Fibroblast of lung (primary cell): ENCODE measurements at regions not wholly inside any gene's neighbourhood (a gene's known extent, or its start where the extent isn't known, plus 50 kb on each side); places are given as distances from the start of the nearest gene placed in this dataset.
"Not testable (repeated sequence)": the region's sequence is repeated elsewhere in the genome, so short reads cannot be mapped to it uniquely, and the experiment has no call there.

Experiments used
- DNase-seq, 2 donors: peaks; one replicate each; pipeline versions ENCODE4 v3.0.0 to v3.0.0-alpha.2; 2010; ENCODE audit warnings: low read depth in 2 of 2
- H2AFZ ChIP-seq: 2 replicates; pipeline ENCODE4 v1.5.1; 2012; ENCODE audit warnings: low read length, control low read depth, inconsistent platforms
- H3K27ac ChIP-seq: 2 replicates; pipeline ENCODE4 v1.5.1; 2011; ENCODE audit warnings: low read length, control low read depth; ENCODE audit not compliant: insufficient read depth
- H3K27me3 ChIP-seq: 2 replicates; pipeline ENCODE4 v1.5.1; 2011; ENCODE audit warnings: mild to moderate bottlenecking, low read length; ENCODE audit not compliant: control insufficient read depth, insufficient read depth
- H3K36me3 ChIP-seq: 2 replicates; pipeline ENCODE4 v1.5.1; 2011; ENCODE audit warnings: low read length; ENCODE audit not compliant: control insufficient read depth, insufficient read depth
- H3K4me1 ChIP-seq: 2 replicates; pipeline ENCODE4 v1.5.1; 2011; ENCODE audit warnings: low read length; ENCODE audit not compliant: control insufficient read depth, insufficient read depth; ENCODE audit errors: extremely low read depth
- H3K4me2 ChIP-seq: 2 replicates; pipeline ENCODE4 v1.5.1; 2011; ENCODE audit warnings: low read length, control low read depth; ENCODE audit not compliant: insufficient read depth; ENCODE audit errors: extremely low read depth
- H3K4me3 ChIP-seq, 4 experiments: fragments of 200-600 bp in 1 of 4; sonication (generic) in 1 of 4; replicated peaks in 1 of 4; 2 replicates each; pipeline ENCODE4 v1.5.1; 2011 to 2016; ENCODE audit warnings: low read length in 4 of 4, low read depth in 3 of 4, mild to moderate bottlenecking in 3 of 4, control low read depth in 2 of 4, inconsistent platforms in 1 of 4, mixed read lengths in 1 of 4; ENCODE audit not compliant: insufficient read depth in 1 of 4; ENCODE audit errors: control extremely low read depth in 1 of 4
- H3K79me2 ChIP-seq: 2 replicates; pipeline ENCODE4 v1.5.1; 2012; ENCODE audit warnings: mild to moderate bottlenecking, low read length, inconsistent platforms; ENCODE audit not compliant: control insufficient read depth, insufficient read depth
- H3K9ac ChIP-seq: 2 replicates; pipeline ENCODE4 v1.5.1; 2011; ENCODE audit warnings: mild to moderate bottlenecking, low read length, control low read depth; ENCODE audit not compliant: insufficient read depth
- H3K9me3 ChIP-seq: 2 replicates; pipeline ENCODE4 v1.5.1; 2012; ENCODE audit warnings: low read depth, low read length; ENCODE audit not compliant: control insufficient read depth, insufficient read depth
- H4K20me1 ChIP-seq: 2 replicates; pipeline ENCODE4 v1.5.1; 2011; ENCODE audit warnings: low read length; ENCODE audit not compliant: control insufficient read depth, insufficient read depth; ENCODE audit errors: extremely low read depth
- EZH2 ChIP-seq: IDR thresholded peaks from 2 replicates; pipeline ENCODE4 v1.5.1; 2012; ENCODE audit warnings: low read length, control low read depth, mild to moderate bottlenecking; ENCODE audit errors: missing control alignments
- TF ChIP-seq, protein P1 (sequence below), 2 donors: IDR thresholded peaks in 1 of 2; conservative IDR thresholded peaks in 1 of 2; 1 replicate in 1 of 2; 2 replicates in 1 of 2; pipeline ENCODE4 v1.5.1; 2011 to 2012; ENCODE audit warnings: low read length in 2 of 2, control low read depth in 1 of 2, inconsistent platforms in 1 of 2, low read depth in 1 of 2, mild to moderate bottlenecking in 1 of 2

DNA sequence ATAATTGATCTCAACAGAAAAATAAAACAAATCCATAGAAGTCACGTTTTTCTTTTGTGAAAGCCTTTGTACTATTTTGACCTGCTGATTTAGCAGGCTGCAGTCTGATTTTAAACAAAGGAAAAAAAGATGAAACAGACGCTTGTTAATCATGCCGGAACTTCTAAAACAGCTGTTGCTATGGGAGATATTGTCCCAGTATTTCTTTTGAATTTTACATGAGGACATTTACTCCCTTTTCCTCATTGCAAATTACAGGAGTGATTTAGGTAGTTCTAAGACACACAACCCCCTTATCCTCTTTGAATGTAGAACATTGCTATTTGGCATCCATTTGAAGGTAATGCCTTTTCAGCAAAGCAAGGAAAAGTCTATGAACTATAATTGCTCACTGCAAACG is 416.1 kb downstream of the BCKDHB start:
- no peak overlapping the region for H3K27ac ChIP-seq
- no peaks in the 10 kb centered on the region for H3K27me3 ChIP-seq
- no peak overlapping the region for H3K4me3 ChIP-seq
- no peak overlapping the region for H2AFZ ChIP-seq
- no peaks in the 10 kb centered on the region for H3K79me2 ChIP-seq
- H3K4me1 ChIP-seq = peaks cover 2% of the 10 kb centered on the region
- DNase-seq = no peak
- no peaks in the 10 kb centered on the region for H4K20me1 ChIP-seq
- H3K36me3 ChIP-seq = no peaks in the 10 kb centered on the region
- no peak overlapping the region for H3K9ac ChIP-seq
- TF ChIP-seq, protein P1, sequence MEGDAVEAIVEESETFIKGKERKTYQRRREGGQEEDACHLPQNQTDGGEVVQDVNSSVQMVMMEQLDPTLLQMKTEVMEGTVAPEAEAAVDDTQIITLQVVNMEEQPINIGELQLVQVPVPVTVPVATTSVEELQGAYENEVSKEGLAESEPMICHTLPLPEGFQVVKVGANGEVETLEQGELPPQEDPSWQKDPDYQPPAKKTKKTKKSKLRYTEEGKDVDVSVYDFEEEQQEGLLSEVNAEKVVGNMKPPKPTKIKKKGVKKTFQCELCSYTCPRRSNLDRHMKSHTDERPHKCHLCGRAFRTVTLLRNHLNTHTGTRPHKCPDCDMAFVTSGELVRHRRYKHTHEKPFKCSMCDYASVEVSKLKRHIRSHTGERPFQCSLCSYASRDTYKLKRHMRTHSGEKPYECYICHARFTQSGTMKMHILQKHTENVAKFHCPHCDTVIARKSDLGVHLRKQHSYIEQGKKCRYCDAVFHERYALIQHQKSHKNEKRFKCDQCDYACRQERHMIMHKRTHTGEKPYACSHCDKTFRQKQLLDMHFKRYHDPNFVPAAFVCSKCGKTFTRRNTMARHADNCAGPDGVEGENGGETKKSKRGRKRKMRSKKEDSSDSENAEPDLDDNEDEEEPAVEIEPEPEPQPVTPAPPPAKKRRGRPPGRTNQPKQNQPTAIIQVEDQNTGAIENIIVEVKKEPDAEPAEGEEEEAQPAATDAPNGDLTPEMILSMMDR (conservative IDR thresholded peaks at IDR 0.05 in 1 of 2, IDR thresholded peaks at IDR 0.05 in 1 of 2; ENCODE audit: low read depth in 1 of 2, low read length in 2 of 2) = no peak
- no peak for TF ChIP-seq EZH2
- H3K9me3 ChIP-seq = no peaks in the 10 kb centered on the region
- no peak overlapping the region for H3K4me2 ChIP-seq

- H3K4me1 ChIP-seq = peaks cover 2% of the 10 kb centered on the region
- H3K27ac ChIP-seq = no peak overlapping the region
- TF ChIP-seq EZH2 = no peak
- TF ChIP-seq, protein P1 (conservative IDR thresholded peaks at IDR 0.05 in 1 of 2, IDR thresholded peaks at IDR 0.05 in 1 of 2; ENCODE audit: low read depth in 1 of 2, low read length in 2 of 2) = no peak
- no peak overlapping the region for H3K9ac ChIP-seq
- H3K9me3 ChIP-seq = no peaks in the 10 kb centered on the region
- no peak overlapping the region for H2AFZ ChIP-seq
- H3K27me3 ChIP-seq = no peaks in the 10 kb centered on the region
- H3K36me3 ChIP-seq = no peaks in the 10 kb centered on the region
- no peaks in the 10 kb centered on the region for H4K20me1 ChIP-seq
- H3K4me3 ChIP-seq = no peak overlapping the region
- peak; percentile 58 to 93 for DNase-seq
- H3K79me2 ChIP-seq = no peaks in the 10 kb centered on the region
- no peak overlapping the region for H3K4me2 ChIP-seq
Observed at GRCh38 chr6:80519811-80520594, 413.5 kb downstream of the BCKDHB start.

GRCh38 chr6:80517525-80517924 is 411.1 kb downstream of the BCKDHB start:
- no peak for DNase-seq
- no peak overlapping the region for H3K4me3 ChIP-seq
- H3K27me3 ChIP-seq = no peaks in the 10 kb centered on the region
- H3K9me3 ChIP-seq = no peaks in the 10 kb centered on the region
- no peaks in the 10 kb centered on the region for H3K4me1 ChIP-seq
- H3K4me2 ChIP-seq = no peak overlapping the region
- H3K27ac ChIP-seq = no peak overlapping the region
- H3K36me3 ChIP-seq = no peaks in the 10 kb centered on the region
- TF ChIP-seq EZH2 = no peak
- TF ChIP-seq, protein P1 (conservative IDR thresholded peaks at IDR 0.05 in 1 of 2, IDR thresholded peaks at IDR 0.05 in 1 of 2; ENCODE audit: low read depth in 1 of 2, low read length in 2 of 2) = no peak
- H3K9ac ChIP-seq = no peak overlapping the region
- H2AFZ ChIP-seq = no peak overlapping the region
- no peaks in the 10 kb centered on the region for H4K20me1 ChIP-seq
- no peaks in the 10 kb centered on the region for H3K79me2 ChIP-seq

DNA sequence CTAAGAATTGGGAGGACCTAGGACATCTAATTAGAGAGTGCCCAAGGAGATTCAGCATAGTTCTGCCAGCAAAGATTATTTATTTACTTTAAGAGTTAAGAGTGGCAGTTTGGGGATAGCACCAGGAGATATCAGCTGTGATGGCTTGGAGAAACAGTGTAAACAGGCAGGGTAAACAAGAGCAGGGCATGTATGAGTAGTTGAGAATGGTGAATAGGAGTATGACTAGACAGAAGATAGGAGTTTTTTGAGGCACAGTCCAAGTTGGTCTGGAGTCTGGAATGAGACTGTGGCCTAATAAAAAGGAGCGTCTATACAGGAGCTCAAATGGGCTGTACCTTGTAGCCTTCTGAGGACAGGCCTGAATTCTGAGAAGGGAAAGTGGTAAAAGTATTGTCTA is 404.1 kb downstream of the BCKDHB start:
- not testable (repeated sequence) for H3K9ac ChIP-seq, H3K9me3 ChIP-seq, DNase-seq, H3K4me2 ChIP-seq, H3K27me3 ChIP-seq, H3K27ac ChIP-seq, H3K4me3 ChIP-seq, H2AFZ ChIP-seq, H4K20me1 ChIP-seq, H3K36me3 ChIP-seq, H3K4me1 ChIP-seq, H3K79me2 ChIP-seq
